Osteoblast (primary cell): ENCODE measurements at regions not wholly inside any gene's neighbourhood (a gene's known extent, or its start where the extent isn't known, plus 50 kb on each side); places are given as distances from the start of the nearest gene placed in this dataset.
"Not testable (repeated sequence)": the region's sequence is repeated elsewhere in the genome, so short reads cannot be mapped to it uniquely, and the experiment has no call there.

Source experiments
- DNase-seq: peaks from one replicate; pipeline ENCODE4 v3.0.0; 2011; ENCODE audit warnings: low spot score, mixed read lengths; ENCODE audit not compliant: insufficient read length; ENCODE audit errors: missing footprints
- H2AFZ ChIP-seq: 2 replicates; pipeline ENCODE4 v1.6.0; 2011; ENCODE audit warnings: mild to moderate bottlenecking, low read length
- H3K27ac ChIP-seq: 2 replicates; pipeline ENCODE4 v1.5.1; 2011; ENCODE audit warnings: mild to moderate bottlenecking, low read depth, low read length, moderate library complexity
- H3K27me3 ChIP-seq: 2 replicates; pipeline ENCODE4 v1.6.0; 2012; ENCODE audit warnings: mild to moderate bottlenecking, control low read depth, inconsistent platforms, low read length, moderate library complexity; ENCODE audit not compliant: insufficient read depth
- H3K36me3 ChIP-seq: 2 replicates; pipeline ENCODE4 v1.5.1; 2011; ENCODE audit warnings: mild to moderate bottlenecking, low read length, control low read depth, moderate library complexity; ENCODE audit not compliant: insufficient read depth
- H3K4me1 ChIP-seq: 2 replicates; pipeline ENCODE4 v1.5.1; 2011; ENCODE audit warnings: mild to moderate bottlenecking, low read length, control low read depth, moderate library complexity; ENCODE audit not compliant: insufficient read depth
- H3K4me2 ChIP-seq: 2 replicates; pipeline ENCODE4 v1.6.0; 2011; ENCODE audit warnings: mild to moderate bottlenecking, low read length; ENCODE audit not compliant: insufficient read depth
- H3K4me3 ChIP-seq: fragments of 200-600 bp; sonication (generic); 3 replicates; pipeline ENCODE4 v1.5.1; 2012; ENCODE audit warnings: mild to moderate bottlenecking, low read length, inconsistent platforms; ENCODE audit not compliant: insufficient read depth
- H3K79me2 ChIP-seq: 2 replicates; pipeline ENCODE4 v1.6.0; 2012; ENCODE audit warnings: mild to moderate bottlenecking, low read length, control low read depth, inconsistent platforms; ENCODE audit not compliant: insufficient read depth
- H3K9me3 ChIP-seq: 2 replicates; pipeline ENCODE4 v1.5.1; 2011; ENCODE audit warnings: low read depth, low read length, control low read depth
- H4K20me1 ChIP-seq: 2 replicates; pipeline ENCODE4 v1.6.0; 2012; ENCODE audit warnings: mild to moderate bottlenecking, low read length, control low read depth; ENCODE audit not compliant: insufficient read depth
- CTCF ChIP-seq: IDR thresholded peaks from 2 replicates; pipeline ENCODE4 v1.5.1; 2011; ENCODE audit warnings: mild to moderate bottlenecking, low read depth, low read length, moderate library complexity; ENCODE audit errors: extremely low read depth

- H4K20me1 ChIP-seq, result no peaks in the 10 kb centered on the region
- H3K4me3 ChIP-seq, result no peak overlapping the region
- DNase-seq, result no peak
- no peak overlapping the region for H2AFZ ChIP-seq
- TF ChIP-seq CTCF, result no peak
- no peaks in the 10 kb centered on the region for H3K79me2 ChIP-seq
- no peaks in the 10 kb centered on the region for H3K9me3 ChIP-seq
- no peaks in the 10 kb centered on the region for H3K4me1 ChIP-seq
- peaks cover 11% of the 10 kb centered on the region for H3K36me3 ChIP-seq
- no peak overlapping the region for H3K27ac ChIP-seq
- no peak overlapping the region for H3K4me2 ChIP-seq
- H3K27me3 ChIP-seq, result no peaks in the 10 kb centered on the region
These were observed 96.3 kb downstream of the PTPRS start for GRCh38 chr19:5244351-5244750.

GRCh38 chr19:5243878-5244277, 96.7 kb downstream of the PTPRS start:
- no peaks in the 10 kb centered on the region for H3K79me2 ChIP-seq
- no peaks in the 10 kb centered on the region for H3K27me3 ChIP-seq
- H3K36me3 ChIP-seq, result peaks cover 11% of the 10 kb centered on the region
- H3K27ac ChIP-seq, result no peak overlapping the region
- H3K9me3 ChIP-seq, result no peaks in the 10 kb centered on the region
- no peak for DNase-seq
- TF ChIP-seq CTCF, result no peak
- no peak overlapping the region for H3K4me3 ChIP-seq
- H3K4me2 ChIP-seq, result no peak overlapping the region
- no peaks in the 10 kb centered on the region for H3K4me1 ChIP-seq
- H4K20me1 ChIP-seq, result no peaks in the 10 kb centered on the region
- no peak overlapping the region for H2AFZ ChIP-seq

GRCh38 chr19:5241896-5242295, 98.7 kb downstream of the PTPRS start:
- H3K9me3 ChIP-seq, H3K4me3 ChIP-seq, H3K4me2 ChIP-seq, H2AFZ ChIP-seq, H4K20me1 ChIP-seq, DNase-seq, H3K27me3 ChIP-seq, H3K36me3 ChIP-seq, H3K27ac ChIP-seq, H3K79me2 ChIP-seq, H3K4me1 ChIP-seq: not testable (repeated sequence)

GRCh38 chr19:5240011-5240410, 100.6 kb downstream of the PTPRS start:
- Histone ChIP-seq H4K20me1 (no peaks in the 10 kb centered on the region), H3K4me2 (no peak overlapping the region), H3K79me2 (no peaks in the 10 kb centered on the region), H3K27ac (no peak overlapping the region), H2AFZ (no peak overlapping the region), H3K4me3 (no peak overlapping the region), H3K27me3 (no peaks in the 10 kb centered on the region), H3K36me3 (peaks cover 7% of the 10 kb centered on the region), H3K4me1 (no peaks in the 10 kb centered on the region), H3K9me3 (no peaks in the 10 kb centered on the region)
- DNase-seq, result no peak
- TF ChIP-seq CTCF, result no peak

- Histone ChIP-seq H3K4me2 (no peak overlapping the region), H3K79me2 (no peaks in the 10 kb centered on the region), H3K27me3 (no peaks in the 10 kb centered on the region), H2AFZ (no peak overlapping the region), H3K27ac (no peak overlapping the region), H3K36me3 (no peaks in the 10 kb centered on the region), H3K4me3 (no peak overlapping the region), H4K20me1 (peaks cover 6% of the 10 kb centered on the region), H3K4me1 (no peaks in the 10 kb centered on the region), H3K9me3 (no peaks in the 10 kb centered on the region)
- no peak for DNase-seq
- no peak for TF ChIP-seq CTCF
These were observed 101.9 kb downstream of the PTPRS start for GRCh38 chr19:5238700-5239099.
